GM18951 (cell line): ENCODE measurements at regions not wholly inside any gene's neighbourhood (a gene's known extent, or its start where the extent isn't known, plus 50 kb on each side); places are given as distances from the start of the nearest gene placed in this dataset.
"Not testable (repeated sequence)": the region's sequence is repeated elsewhere in the genome, so short reads cannot be mapped to it uniquely, and the experiment has no call there.

Experiments used
- POLR2A ChIP-seq: IDR thresholded peaks from 4 replicates; pipeline ENCODE4 v1.6.1; 2011; ENCODE audit warnings: mild to moderate bottlenecking; ENCODE audit not compliant: insufficient read length, insufficient read depth; ENCODE audit errors: extremely low read depth
- in situ Hi-C: fragments of 300-500 bp; cut with MboI; formaldehyde crosslinking; loops from one replicate; pipeline ENCODE4 v1.12.0; 2022; ENCODE audit warnings: low sequenced_read_pairs, mixed read lengths, inconsistent platforms; ENCODE audit not compliant: unreplicated experiment

DNA sequence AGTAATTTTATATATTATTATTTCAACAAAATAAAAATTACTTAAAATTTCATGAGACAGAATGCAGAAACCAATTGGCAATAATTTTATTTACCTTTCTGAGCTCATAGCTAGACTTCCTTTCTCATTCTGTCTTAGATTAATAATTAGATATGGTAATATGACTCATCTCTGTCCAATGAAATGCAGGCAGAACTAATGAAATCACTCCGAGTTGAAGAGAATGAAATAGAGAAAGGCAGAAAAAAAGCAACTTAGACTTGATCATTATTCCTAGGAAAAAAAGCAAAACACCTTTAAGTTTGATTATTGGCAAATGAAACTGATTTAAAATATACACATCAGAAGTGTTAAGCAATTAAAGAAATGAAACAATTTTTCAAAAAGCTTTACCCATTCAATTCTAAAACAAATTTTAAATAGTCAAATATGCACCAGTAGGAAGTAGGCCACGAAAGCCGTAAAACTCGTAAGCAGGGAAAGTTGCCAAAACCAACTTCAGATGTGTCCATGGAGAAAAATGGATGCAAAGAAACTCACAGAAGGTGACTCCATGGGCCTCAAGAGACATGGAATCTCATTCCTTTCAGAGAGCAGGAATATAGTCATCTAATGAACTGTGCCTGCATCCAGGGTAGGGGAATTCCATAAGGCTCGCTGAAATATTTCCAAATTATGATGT is 293.8 kb upstream of the RGS17 start:
- TF ChIP-seq POLR2A, result no peak
- in situ Hi-C loops, result no loop called here

GRCh38 chr6:153412519-153412918 is 281.4 kb upstream of the RGS17 start:
- in situ Hi-C loops, result no loop called here
- TF ChIP-seq POLR2A, result no peak

- TF ChIP-seq POLR2A, result no peak
- in situ Hi-C loops, result no loop called here
These were observed 280.1 kb upstream of the RGS17 start for GRCh38 chr6:153411070-153411648.

GRCh38 chr6:153405931-153406330 is 274.8 kb upstream of the RGS17 start:
- in situ Hi-C loops, result no loop called here
- no peak for TF ChIP-seq POLR2A

GRCh38 chr6:153401751-153402150 is 270.7 kb upstream of the RGS17 start:
- no peak for TF ChIP-seq POLR2A
- in situ Hi-C loops, result no loop called here

- in situ Hi-C loops, result no loop called here
- TF ChIP-seq POLR2A, result no peak
These were observed 261.1 kb upstream of the RGS17 start for GRCh38 chr6:153392156-153392555.

DNA sequence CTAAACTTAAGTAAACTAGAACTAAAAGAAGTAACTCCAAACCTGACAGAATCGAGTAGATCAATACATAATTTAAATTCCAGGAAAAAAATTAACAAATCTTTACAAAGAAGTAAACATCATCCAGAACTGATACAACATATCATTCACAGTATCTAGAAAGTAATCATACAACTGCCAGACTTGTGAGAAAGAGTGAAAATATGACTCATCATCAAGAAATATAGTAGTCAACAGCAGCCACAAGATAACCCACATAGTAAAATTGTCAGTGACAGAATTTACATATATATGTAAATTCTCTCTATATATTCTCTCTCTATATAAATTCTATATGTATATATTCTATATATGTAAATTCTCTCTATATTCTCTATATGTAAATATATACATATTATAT is 242.8 kb upstream of the RGS17 start:
- no peak for TF ChIP-seq POLR2A
- in situ Hi-C loops, result no loop called here

DNA sequence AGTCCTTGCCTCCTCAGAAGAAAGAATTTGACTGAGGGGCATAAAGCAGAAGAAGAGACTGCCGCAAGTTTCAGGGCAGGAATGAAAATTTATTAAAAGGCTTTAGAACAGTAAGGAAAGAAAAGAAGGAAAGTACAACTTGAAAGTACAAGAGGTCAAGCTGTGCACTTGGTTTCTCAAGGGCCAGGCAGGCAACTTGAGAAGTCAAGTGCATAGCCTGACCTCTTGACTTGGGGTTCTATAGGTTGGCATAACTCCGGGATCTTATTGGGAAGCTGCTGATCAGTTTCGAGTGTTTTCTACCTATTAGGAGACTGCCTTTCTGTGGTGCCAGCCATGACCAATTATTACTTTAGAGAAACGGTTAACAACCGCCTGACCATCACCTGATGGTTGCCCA is 237.0 kb upstream of the RGS17 start:
- in situ Hi-C loops, result no loop called here
- TF ChIP-seq POLR2A, result no peak

GRCh38 chr6:153367021-153367420 is 235.9 kb upstream of the RGS17 start:
- in situ Hi-C loops, result no loop called here
- no peak for TF ChIP-seq POLR2A

- TF ChIP-seq POLR2A, result no peak
- in situ Hi-C loops, result no loop called here
These were observed 226.3 kb upstream of the RGS17 start for GRCh38 chr6:153357391-153357790.

DNA sequence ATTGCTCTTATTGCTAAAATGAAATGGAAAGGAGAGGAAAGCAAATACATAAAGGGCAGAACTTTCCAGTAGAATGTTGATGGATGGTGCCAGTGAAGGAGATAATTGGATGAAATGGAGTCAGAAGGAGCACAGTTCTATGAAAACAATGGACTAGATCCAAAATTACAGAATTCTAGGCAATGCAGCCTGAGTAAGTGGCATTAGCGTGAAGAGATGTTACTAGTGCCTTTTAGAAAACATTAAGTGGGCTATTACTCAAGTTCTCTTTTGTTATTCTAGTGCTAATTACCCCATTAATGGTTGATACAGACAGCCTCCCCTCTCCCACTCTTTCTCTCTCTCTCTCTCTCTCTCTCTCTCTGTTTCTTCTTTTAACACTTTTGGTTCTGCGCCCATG is 209.5 kb upstream of the RGS17 start:
- in situ Hi-C loops, result no loop called here
- TF ChIP-seq POLR2A, result no peak

DNA sequence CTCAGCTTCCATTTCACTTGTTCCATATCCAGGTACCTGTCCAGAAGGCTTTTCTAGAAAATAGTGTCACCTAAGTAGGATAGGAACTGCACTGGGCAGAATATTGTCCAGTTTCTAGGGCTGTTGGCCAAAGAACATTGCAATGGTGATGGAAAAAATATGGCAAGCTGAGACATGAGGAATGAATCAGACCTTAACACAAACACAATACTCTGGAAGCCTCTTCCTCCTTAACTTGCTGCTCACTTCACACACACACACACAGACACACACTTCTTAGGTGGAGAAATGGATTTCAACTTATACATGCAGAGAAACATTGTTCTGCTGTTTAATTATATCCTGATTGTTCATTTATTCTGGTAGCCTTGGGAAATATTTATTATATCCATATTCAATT is 203.0 kb upstream of the RGS17 start:
- in situ Hi-C loops, result no loop called here

DNA sequence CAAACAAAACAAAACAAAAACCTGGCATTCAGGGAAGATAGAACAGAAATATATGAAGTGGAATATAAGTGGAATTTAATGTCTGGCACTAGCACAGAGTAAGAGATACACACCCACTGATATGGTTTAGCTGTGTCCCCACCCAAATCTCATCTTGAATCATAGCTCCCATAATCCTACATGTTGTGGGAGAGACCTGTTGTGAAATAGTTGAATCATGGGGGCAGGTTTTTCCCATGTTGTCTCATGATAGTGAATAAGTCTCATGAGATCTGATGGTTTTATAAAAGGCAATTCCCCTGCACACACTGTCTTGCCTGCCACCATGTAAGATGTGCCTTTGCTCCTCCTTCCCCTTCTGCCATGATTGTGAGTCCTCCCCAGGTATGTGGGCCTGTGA is 200.1 kb upstream of the RGS17 start:
- in situ Hi-C loops, result not testable (repeated sequence)

More for the DNA sequence above, 203.0 kb upstream of the RGS17 start:
- no peak for TF ChIP-seq POLR2A

DNA sequence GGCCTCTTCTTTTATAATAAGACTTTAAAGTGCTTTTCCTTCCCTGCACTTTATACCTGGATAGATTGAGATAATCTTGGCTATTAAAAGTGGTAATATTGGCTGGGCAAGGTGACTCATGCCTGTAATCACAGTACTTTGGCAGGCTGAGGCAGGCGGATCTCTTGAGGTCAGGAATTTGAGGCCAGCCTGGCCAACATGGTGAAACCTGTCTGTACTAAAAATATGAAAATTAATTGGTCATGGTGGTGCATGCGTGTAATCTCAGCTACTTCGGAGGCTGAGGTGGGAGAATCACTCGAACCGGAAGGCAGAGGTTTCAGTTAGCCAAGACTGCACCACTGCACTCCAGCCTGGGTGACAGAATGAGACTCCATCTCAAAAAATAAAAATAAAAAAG is 197.1 kb upstream of the RGS17 start:
- in situ Hi-C loops, result no loop called here
- TF ChIP-seq POLR2A, result no peak
